Astrocyte (in vitro differentiated cells and primary cell): ENCODE measurements at regions not wholly inside any gene's neighbourhood (a gene's known extent, or its start where the extent isn't known, plus 50 kb on each side); places are given as distances from the start of the nearest gene placed in this dataset.

Experiments used
- DNase-seq: peaks from one replicate; pipeline ENCODE4 v3.0.0-alpha.2; 2010; ENCODE audit warnings: low read depth
- FAIRE-seq: peaks from 2 replicates; lab custom pipeline; 2011; peaks lifted over from hg19 to GRCh38; lab: Jason Lieb, UNC
- H2AFZ ChIP-seq: 2 replicates; pipeline ENCODE4 v1.6.0; 2012; ENCODE audit warnings: low read depth, low read length, inconsistent platforms
- H3K27ac ChIP-seq: 2 replicates; pipeline ENCODE4 v1.5.1; 2011; ENCODE audit warnings: low read depth, low read length, inconsistent platforms
- H3K27me3 ChIP-seq: 2 replicates; pipeline ENCODE4 v1.6.0; 2011; ENCODE audit warnings: low read length, inconsistent platforms; ENCODE audit not compliant: insufficient read depth
- H3K36me3 ChIP-seq: 2 replicates; pipeline ENCODE4 v1.5.1; 2011; ENCODE audit warnings: low read length, inconsistent platforms; ENCODE audit not compliant: insufficient read depth
- H3K4me1 ChIP-seq: 2 replicates; pipeline ENCODE4 v1.5.1; 2011; ENCODE audit warnings: low read length, inconsistent platforms; ENCODE audit not compliant: insufficient read depth
- H3K4me2 ChIP-seq: 2 replicates; pipeline ENCODE4 v1.6.0; 2012; ENCODE audit warnings: low read length, inconsistent platforms
- H3K4me3 ChIP-seq: 2 replicates; pipeline ENCODE4 v1.5.1; 2011; ENCODE audit warnings: low read depth, mild to moderate bottlenecking, low read length, inconsistent platforms; ENCODE audit not compliant: insufficient read depth
- H3K79me2 ChIP-seq: 2 replicates; pipeline ENCODE4 v1.6.0; 2012; ENCODE audit warnings: mild to moderate bottlenecking, low read length, inconsistent platforms; ENCODE audit not compliant: insufficient read depth
- H3K9ac ChIP-seq: 2 replicates; pipeline ENCODE4 v1.6.0; 2012; ENCODE audit warnings: mild to moderate bottlenecking, low read length, inconsistent platforms
- H3K9me3 ChIP-seq: 2 replicates; pipeline ENCODE4 v1.5.1; 2012; ENCODE audit warnings: low read depth, mild to moderate bottlenecking, low read length, inconsistent platforms; ENCODE audit not compliant: insufficient read depth
- H4K20me1 ChIP-seq: 2 replicates; pipeline ENCODE4 v1.6.0; 2012; ENCODE audit warnings: low read length, inconsistent platforms; ENCODE audit not compliant: insufficient read depth
- H3K27ac Mint-ChIP-seq: one replicate; pipeline ENCODE4 v1.8.0; 2021; ENCODE audit warnings: mild to moderate bottlenecking, mixed read lengths; ENCODE audit not compliant: unreplicated experiment
- H3K27me3 Mint-ChIP-seq: one replicate; pipeline ENCODE4 v1.8.0; 2021; ENCODE audit warnings: low read depth, mixed read lengths; ENCODE audit not compliant: unreplicated experiment
- H3K36me3 Mint-ChIP-seq: one replicate; pipeline ENCODE4 v1.8.0; 2021; ENCODE audit warnings: low read depth, mixed read lengths; ENCODE audit not compliant: unreplicated experiment
- H3K4me1 Mint-ChIP-seq: one replicate; pipeline ENCODE4 v1.8.0; 2021; ENCODE audit warnings: low read depth, mixed read lengths; ENCODE audit not compliant: unreplicated experiment
- H3K4me3 Mint-ChIP-seq: one replicate; pipeline ENCODE4 v1.8.0; 2021; ENCODE audit warnings: mild to moderate bottlenecking, moderate library complexity, mixed read lengths; ENCODE audit not compliant: unreplicated experiment
- H3K9me3 Mint-ChIP-seq: one replicate; pipeline ENCODE4 v1.8.0; 2021; ENCODE audit warnings: mild to moderate bottlenecking, mixed read lengths; ENCODE audit not compliant: unreplicated experiment
- EZH2 ChIP-seq: IDR thresholded peaks from 2 replicates; pipeline ENCODE4 v1.6.1; 2012; ENCODE audit warnings: mild to moderate bottlenecking, low read length, inconsistent platforms; ENCODE audit not compliant: insufficient read depth
- TF ChIP-seq, protein P1 (sequence below): IDR thresholded peaks from 2 replicates; pipeline ENCODE4 v1.5.1; 2011; ENCODE audit warnings: low read depth, mild to moderate bottlenecking, inconsistent platforms, low read length, moderate library complexity; ENCODE audit not compliant: insufficient read depth

DNA sequence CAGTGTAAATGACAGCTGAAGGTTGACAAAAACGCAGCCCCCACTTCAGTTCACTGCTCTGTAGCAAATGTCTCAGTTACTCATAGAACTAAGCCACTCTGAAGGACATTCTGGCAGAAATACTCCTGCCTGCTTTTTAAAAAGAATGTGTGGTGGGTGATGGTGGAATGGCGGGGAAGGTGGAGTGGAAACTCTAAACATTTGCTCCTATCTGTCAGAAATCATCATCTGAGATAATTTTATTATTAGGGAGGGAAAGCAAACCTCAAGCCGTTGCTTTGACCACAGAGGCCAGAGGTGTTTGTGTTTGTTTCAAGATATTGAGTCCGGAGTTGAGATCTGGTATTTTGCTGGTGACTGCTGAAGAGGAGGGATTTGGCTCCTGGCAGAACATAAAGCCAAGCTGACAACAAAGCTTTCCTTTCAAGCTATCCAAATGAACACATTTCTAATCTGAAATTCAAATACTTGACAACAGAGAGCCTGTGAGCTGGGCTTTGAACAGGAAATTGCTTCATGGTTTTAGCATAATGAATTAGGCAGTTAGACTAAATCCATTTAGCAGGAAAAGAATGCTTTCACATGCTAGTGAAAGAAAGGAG, 362.7 kb downstream of the CSNK1G3 start:
- Mint-ChIP-seq H3K4me1 (peaks cover 38% of the 10 kb centered on the region), H3K27me3 (no peaks in the 10 kb centered on the region), H3K36me3 (no peaks in the 10 kb centered on the region), H3K4me3 (peak overlapping the region; percentile 35), H3K9me3 (no peaks in the 10 kb centered on the region), H3K27ac (peak overlapping the region; percentile 96)
- Histone ChIP-seq H3K4me2 (peak overlapping the region; percentile 68), H3K79me2 (no peaks in the 10 kb centered on the region), H3K27me3 (no peaks in the 10 kb centered on the region), H3K4me3 (peak overlapping the region; percentile 9), H3K9me3 (no peaks in the 10 kb centered on the region), H3K27ac (peak overlapping the region; percentile 38), H2AFZ (peak overlapping the region; percentile 18), H4K20me1 (no peaks in the 10 kb centered on the region), H3K4me1 (peaks cover 26% of the 10 kb centered on the region), H3K36me3 (no peaks in the 10 kb centered on the region), H3K9ac (peak overlapping the region; percentile 51)
- TF ChIP-seq, protein P1, sequence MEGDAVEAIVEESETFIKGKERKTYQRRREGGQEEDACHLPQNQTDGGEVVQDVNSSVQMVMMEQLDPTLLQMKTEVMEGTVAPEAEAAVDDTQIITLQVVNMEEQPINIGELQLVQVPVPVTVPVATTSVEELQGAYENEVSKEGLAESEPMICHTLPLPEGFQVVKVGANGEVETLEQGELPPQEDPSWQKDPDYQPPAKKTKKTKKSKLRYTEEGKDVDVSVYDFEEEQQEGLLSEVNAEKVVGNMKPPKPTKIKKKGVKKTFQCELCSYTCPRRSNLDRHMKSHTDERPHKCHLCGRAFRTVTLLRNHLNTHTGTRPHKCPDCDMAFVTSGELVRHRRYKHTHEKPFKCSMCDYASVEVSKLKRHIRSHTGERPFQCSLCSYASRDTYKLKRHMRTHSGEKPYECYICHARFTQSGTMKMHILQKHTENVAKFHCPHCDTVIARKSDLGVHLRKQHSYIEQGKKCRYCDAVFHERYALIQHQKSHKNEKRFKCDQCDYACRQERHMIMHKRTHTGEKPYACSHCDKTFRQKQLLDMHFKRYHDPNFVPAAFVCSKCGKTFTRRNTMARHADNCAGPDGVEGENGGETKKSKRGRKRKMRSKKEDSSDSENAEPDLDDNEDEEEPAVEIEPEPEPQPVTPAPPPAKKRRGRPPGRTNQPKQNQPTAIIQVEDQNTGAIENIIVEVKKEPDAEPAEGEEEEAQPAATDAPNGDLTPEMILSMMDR = no peak
- FAIRE-seq = no peak
- DNase-seq = peak; percentile 88

DNA sequence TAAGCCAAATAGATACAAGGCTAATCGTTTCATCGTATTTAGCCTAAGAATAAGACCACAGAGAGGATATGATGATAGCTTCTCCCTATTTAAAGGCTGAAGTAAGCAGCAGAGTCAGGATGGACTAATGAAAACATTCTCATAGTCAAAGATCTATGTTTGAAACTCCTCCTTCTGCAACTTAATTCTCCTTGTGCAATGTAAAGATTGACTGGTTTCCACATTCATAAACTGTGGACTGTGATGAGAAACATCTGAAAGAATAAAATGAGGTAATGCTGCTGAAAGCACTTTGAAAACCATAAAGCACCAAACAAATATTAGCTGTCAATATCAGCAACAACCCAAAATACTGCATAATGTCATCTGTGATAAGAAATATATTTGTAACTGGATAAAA, 361.9 kb downstream of the CSNK1G3 start:
- Mint-ChIP-seq H3K9me3 (no peaks in the 10 kb centered on the region), H3K36me3 (no peaks in the 10 kb centered on the region), H3K4me1 (peaks cover 31% of the 10 kb centered on the region), H3K27ac (no peak overlapping the region), H3K27me3 (no peaks in the 10 kb centered on the region), H3K4me3 (no peak overlapping the region)
- TF ChIP-seq, protein P1 = no peak
- no peak for TF ChIP-seq EZH2
- Histone ChIP-seq H3K27me3 (no peaks in the 10 kb centered on the region), H3K27ac (no peak overlapping the region), H3K9me3 (no peaks in the 10 kb centered on the region), H2AFZ (no peak overlapping the region), H3K4me3 (no peak overlapping the region), H3K4me2 (no peak overlapping the region), H3K9ac (no peak overlapping the region), H3K36me3 (no peaks in the 10 kb centered on the region), H3K4me1 (peaks cover 26% of the 10 kb centered on the region), H4K20me1 (no peaks in the 10 kb centered on the region), H3K79me2 (no peaks in the 10 kb centered on the region)
- DNase-seq (no peak), FAIRE-seq (no peak)

DNA sequence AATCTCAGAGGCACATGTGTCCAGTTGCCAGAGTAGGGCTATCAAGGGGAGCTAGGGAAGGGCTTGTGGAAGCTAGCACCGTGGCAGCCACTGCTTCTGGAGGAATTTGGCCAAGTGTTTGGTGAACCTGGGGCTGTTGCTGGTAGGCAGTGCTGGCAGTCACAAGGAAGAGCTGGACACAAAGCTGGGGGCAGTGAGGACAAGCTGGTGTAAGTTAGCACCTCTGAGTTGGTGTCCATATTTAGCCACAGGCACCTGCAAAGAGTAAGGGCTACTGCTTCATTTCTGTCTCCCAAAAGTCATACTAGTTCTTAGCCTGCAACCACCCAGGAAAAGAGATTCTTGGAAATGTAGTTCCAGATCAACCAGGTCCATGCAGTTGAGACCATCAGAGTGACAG, 359.4 kb downstream of the CSNK1G3 start:
- Histone ChIP-seq H3K27me3 (no peaks in the 10 kb centered on the region), H3K4me3 (no peak overlapping the region), H3K4me2 (no peak overlapping the region), H3K27ac (no peak overlapping the region), H4K20me1 (no peaks in the 10 kb centered on the region), H3K36me3 (no peaks in the 10 kb centered on the region), H3K4me1 (peaks cover 25% of the 10 kb centered on the region), H3K9ac (no peak overlapping the region), H2AFZ (no peak overlapping the region), H3K79me2 (no peaks in the 10 kb centered on the region), H3K9me3 (no peaks in the 10 kb centered on the region)
- no peak for FAIRE-seq
- H3K4me3 Mint-ChIP-seq = no peak overlapping the region
- no peaks in the 10 kb centered on the region for H3K27me3 Mint-ChIP-seq
- peaks cover 28% of the 10 kb centered on the region for H3K4me1 Mint-ChIP-seq
- peaks cover 3% of the 10 kb centered on the region for H3K36me3 Mint-ChIP-seq
- no peaks in the 10 kb centered on the region for H3K9me3 Mint-ChIP-seq
- no peak for DNase-seq
- no peak overlapping the region for H3K27ac Mint-ChIP-seq
- no peak for TF ChIP-seq EZH2
- TF ChIP-seq, protein P1 = no peak
